H7 (cell line): ENCODE measurements at regions not wholly inside any gene's neighbourhood (a gene's known extent, or its start where the extent isn't known, plus 50 kb on each side); places are given as distances from the start of the nearest gene placed in this dataset.

Experiments
- DNase-seq: peaks from one replicate; pipeline ENCODE4 v3.0.0; 2012
- H3K27me3 ChIP-seq: 2 replicates; pipeline ENCODE4 v1.6.0; 2011; ENCODE audit warnings: mild to moderate bottlenecking, low read length; ENCODE audit not compliant: control insufficient read depth, insufficient read depth
- H3K36me3 ChIP-seq: replicated peaks from 2 replicates; pipeline ENCODE4 v1.5.1; 2011; ENCODE audit warnings: low read length; ENCODE audit not compliant: control insufficient read depth, insufficient read depth
- H3K4me3 ChIP-seq: 2 replicates; pipeline ENCODE4 v1.5.1; 2011; ENCODE audit warnings: low read depth, mild to moderate bottlenecking, control low read depth, low read length, moderate library complexity; ENCODE audit not compliant: insufficient read depth

DNA sequence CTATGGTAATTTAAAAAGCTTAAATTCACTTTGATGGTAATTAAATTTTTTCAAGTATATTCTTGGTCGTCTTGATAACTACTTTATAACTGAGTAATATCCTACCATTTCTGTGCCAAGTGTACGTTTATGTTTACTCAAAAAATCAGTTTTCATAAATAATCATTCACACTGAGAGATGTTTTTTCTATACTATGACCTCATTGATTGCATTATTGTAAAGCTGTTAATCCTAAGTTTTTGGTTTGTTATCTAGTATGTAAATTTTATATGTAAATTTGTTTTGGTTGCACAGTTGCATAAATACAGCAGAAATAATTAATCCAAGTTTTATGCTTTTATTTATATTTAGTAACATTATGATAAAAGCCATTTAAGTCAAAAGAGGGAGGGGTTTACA lies 196.4 kb upstream of the PRICKLE1 start:
- H3K36me3 ChIP-seq, result no peaks in the 10 kb centered on the region
- H3K27me3 ChIP-seq, result no peaks in the 10 kb centered on the region
- no peak for DNase-seq

DNA sequence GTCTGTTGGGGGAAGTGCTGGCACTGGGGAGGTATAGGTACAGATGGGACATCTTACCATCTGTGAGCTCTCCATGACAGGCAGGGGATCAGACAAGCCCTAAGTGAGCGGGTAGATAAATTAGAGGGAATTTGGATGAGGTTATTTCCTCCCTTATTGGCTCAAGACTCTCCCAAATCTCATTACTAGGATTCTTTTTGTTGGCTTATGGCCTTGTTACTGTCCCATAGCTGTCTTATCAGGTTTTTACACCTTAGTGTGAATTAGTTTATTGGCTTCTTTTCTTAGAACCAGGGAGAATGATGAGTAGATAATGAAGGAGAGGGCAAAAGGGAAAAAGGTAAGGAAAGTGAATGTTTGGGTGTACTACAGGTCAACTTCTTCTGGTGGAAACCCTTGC lies 191.1 kb upstream of the PRICKLE1 start:
- no peak for DNase-seq
- no peaks in the 10 kb centered on the region for H3K36me3 ChIP-seq
- H3K27me3 ChIP-seq, result no peaks in the 10 kb centered on the region
- H3K4me3 ChIP-seq, result no peak overlapping the region

More for the DNA sequence above, 196.4 kb upstream of the PRICKLE1 start:
- H3K4me3 ChIP-seq, result no peak overlapping the region

GRCh38 chr12:42779186-42779859 lies 189.8 kb upstream of the PRICKLE1 start:
- no peak overlapping the region for H3K4me3 ChIP-seq
- H3K27me3 ChIP-seq, result no peaks in the 10 kb centered on the region
- no peak for DNase-seq
- H3K36me3 ChIP-seq, result no peaks in the 10 kb centered on the region

DNA sequence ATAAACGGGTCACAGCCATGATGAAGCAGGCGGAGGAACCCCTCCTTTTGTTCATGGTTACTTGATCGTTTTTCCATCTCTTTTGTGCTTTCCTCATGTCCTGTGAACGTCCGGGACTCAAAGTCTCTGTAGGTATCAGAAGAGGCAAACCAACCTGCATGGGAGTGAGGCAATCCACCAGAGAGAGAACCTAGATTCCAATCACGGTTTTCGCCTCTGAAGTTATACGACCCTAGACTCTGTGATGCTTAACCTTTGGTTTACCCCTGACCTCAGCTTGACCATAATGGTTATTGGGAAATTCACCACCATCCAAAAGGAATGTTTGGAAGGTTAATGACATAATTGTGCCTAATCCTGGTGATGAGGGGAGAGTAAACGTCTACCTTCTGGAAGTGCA lies 186.8 kb upstream of the PRICKLE1 start:
- Histone ChIP-seq H3K27me3 (no peaks in the 10 kb centered on the region), H3K4me3 (no peak overlapping the region), H3K36me3 (no peaks in the 10 kb centered on the region)
- DNase-seq, result no peak

DNA sequence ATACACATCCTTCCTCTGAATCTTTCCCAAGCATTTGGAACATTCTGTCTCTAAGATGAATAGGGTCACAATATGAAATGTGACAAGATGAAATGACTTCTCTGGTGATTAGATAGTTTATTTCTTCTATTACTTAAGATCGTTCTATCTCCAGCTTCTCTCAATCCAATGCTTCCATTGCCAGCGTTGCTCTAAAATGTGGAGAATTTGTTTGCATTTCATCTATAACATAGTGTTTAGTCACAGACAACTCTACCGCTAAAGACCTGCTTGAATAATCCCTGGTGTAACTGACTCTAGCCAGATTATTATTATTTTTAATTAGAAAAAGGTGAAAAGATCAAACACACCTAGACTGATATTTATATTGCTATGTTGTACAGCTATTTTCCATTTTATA lies 184.7 kb upstream of the PRICKLE1 start:
- no peak for DNase-seq
- Histone ChIP-seq H3K27me3 (no peaks in the 10 kb centered on the region), H3K4me3 (no peak overlapping the region), H3K36me3 (no peaks in the 10 kb centered on the region)

GRCh38 chr12:42770261-42770660 lies 180.7 kb upstream of the PRICKLE1 start:
- DNase-seq, result no peak
- Histone ChIP-seq H3K4me3 (no peak overlapping the region), H3K36me3 (no peaks in the 10 kb centered on the region), H3K27me3 (no peaks in the 10 kb centered on the region)

DNA sequence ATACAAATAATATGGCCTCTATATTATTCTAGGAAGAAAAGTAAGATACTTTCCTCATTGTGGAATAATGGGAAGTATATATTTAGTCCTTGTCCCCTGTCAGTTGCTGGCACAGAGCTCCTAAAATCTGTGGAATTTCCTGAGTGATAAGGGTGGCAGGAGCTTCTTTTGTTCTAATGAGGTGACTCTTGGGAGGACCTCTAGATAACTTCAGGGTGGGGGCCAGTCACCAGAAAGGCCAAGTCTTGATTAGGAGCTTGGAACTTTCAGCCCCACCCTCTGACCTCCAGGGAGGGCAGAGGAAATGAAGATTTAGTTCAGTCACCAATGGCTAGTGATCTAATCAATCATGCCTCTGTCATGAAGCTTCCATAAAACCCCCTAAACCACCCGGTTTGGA lies 179.9 kb upstream of the PRICKLE1 start:
- Histone ChIP-seq H3K4me3 (no peak overlapping the region), H3K36me3 (no peaks in the 10 kb centered on the region), H3K27me3 (no peaks in the 10 kb centered on the region)
- no peak for DNase-seq

- Histone ChIP-seq H3K36me3 (no peaks in the 10 kb centered on the region), H3K4me3 (no peak overlapping the region), H3K27me3 (no peaks in the 10 kb centered on the region)
- DNase-seq, result no peak
Measured at GRCh38 chr12:42767998-42768397, 178.5 kb upstream of the PRICKLE1 start.

- Histone ChIP-seq H3K27me3 (no peaks in the 10 kb centered on the region), H3K4me3 (no peak overlapping the region), H3K36me3 (no peaks in the 10 kb centered on the region)
- no peak for DNase-seq
Measured at GRCh38 chr12:42767326-42767954, 177.9 kb upstream of the PRICKLE1 start.

DNA sequence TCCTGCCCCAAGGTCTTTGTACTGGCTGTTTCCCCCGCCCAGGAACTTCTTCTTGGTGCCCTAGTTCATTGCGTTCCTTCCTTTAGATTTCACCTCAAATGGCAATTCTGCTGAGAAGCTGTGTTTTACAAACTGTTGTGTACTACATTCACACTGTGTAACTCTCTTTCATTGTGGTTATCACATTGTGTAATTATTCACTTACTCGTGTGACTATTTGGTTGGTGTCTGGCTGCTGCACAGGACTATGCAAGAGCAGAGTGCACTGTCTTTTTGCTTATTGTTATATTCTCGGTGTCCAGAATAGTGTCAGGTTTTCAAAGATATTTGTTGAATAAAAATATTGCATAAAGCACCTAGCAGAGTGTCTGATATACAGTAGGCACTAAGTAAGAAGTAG lies 177.2 kb upstream of the PRICKLE1 start:
- H3K27me3 ChIP-seq, result no peaks in the 10 kb centered on the region
- no peak for DNase-seq
- no peaks in the 10 kb centered on the region for H3K36me3 ChIP-seq
- H3K4me3 ChIP-seq, result no peak overlapping the region

DNA sequence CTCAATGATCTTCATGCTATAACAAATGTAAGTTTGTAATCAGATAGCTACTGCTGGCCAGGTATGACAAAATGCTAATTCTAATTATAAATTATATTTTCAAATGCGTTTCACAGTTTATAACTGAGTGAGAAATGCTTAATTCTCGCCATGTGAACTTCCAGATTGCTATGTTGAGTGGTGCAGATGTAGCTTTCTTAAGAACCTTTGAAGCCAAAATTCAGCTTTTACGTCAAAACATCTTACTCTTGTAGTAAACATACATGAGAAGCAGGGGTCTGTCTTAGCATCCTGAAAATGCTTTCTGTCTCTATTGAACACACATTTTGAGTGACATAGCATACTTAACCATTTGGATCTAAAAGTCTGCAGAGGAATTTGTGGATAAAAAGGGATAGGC lies 176.5 kb upstream of the PRICKLE1 start:
- no peaks in the 10 kb centered on the region for H3K36me3 ChIP-seq
- H3K4me3 ChIP-seq, result no peak overlapping the region
- H3K27me3 ChIP-seq, result no peaks in the 10 kb centered on the region
- DNase-seq, result no peak

GRCh38 chr12:42763682-42764081 lies 174.1 kb upstream of the PRICKLE1 start:
- no peak overlapping the region for H3K4me3 ChIP-seq
- H3K27me3 ChIP-seq, result no peaks in the 10 kb centered on the region
- no peak for DNase-seq
- H3K36me3 ChIP-seq, result no peaks in the 10 kb centered on the region

GRCh38 chr12:42762395-42762925 lies 172.9 kb upstream of the PRICKLE1 start:
- no peak overlapping the region for H3K4me3 ChIP-seq
- H3K27me3 ChIP-seq, result no peaks in the 10 kb centered on the region
- DNase-seq, result no peak
- H3K36me3 ChIP-seq, result no peaks in the 10 kb centered on the region

GRCh38 chr12:42761601-42762350 lies 172.2 kb upstream of the PRICKLE1 start:
- DNase-seq, result no peak
- Histone ChIP-seq H3K4me3 (no peak overlapping the region), H3K27me3 (no peaks in the 10 kb centered on the region), H3K36me3 (no peaks in the 10 kb centered on the region)

DNA sequence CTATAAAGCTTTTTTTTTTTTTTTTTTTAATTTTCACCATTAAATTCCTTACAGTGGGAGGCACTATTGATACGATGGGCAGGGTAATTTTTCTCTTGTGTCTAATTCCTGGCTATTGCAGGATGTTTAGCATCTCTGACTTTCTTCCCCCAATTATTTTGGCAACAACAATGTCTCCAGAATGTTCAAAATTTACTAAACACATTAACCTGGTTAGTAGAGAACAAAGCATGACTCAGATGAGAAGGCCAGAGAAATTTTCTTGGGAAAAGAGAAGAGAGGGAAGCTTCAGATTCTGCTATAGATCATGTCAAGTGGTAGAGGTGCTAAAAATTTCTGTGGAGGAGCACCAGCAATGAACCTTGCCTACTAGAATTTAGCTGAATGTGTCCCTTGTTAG lies 171.5 kb upstream of the PRICKLE1 start:
- Histone ChIP-seq H3K4me3 (no peak overlapping the region), H3K36me3 (no peaks in the 10 kb centered on the region), H3K27me3 (no peaks in the 10 kb centered on the region)
- no peak for DNase-seq
